H9 (cell line): ENCODE measurements at regions not wholly inside any gene's neighbourhood (a gene's known extent, or its start where the extent isn't known, plus 50 kb on each side); places are given as distances from the start of the nearest gene placed in this dataset.

Experiments
- DNase-seq: peaks from one replicate; pipeline ENCODE4 v3.0.0-alpha.2; 2017
- H2AFZ ChIP-seq: one replicate; pipeline ENCODE4 v1.6.1; 2013; ENCODE audit warnings: mild to moderate bottlenecking, low read length, control low read depth, moderate library complexity
- H2AK5ac ChIP-seq: 2 replicates; pipeline ENCODE4 v1.6.1; 2013; ENCODE audit warnings: low read length, control low read depth, mixed read lengths; ENCODE audit not compliant: insufficient read length
- H2BK120ac ChIP-seq: one replicate; pipeline ENCODE4 v1.6.1; 2013; ENCODE audit warnings: low read depth, mild to moderate bottlenecking, low read length, control low read depth, inconsistent platforms; ENCODE audit not compliant: poor library complexity, severe bottlenecking
- H2BK12ac ChIP-seq: 2 replicates; pipeline ENCODE4 v1.6.1; 2013; ENCODE audit warnings: low read length, control low read depth, mixed read lengths, low read depth; ENCODE audit not compliant: insufficient read length
- H2BK15ac ChIP-seq: 2 replicates; pipeline ENCODE4 v1.6.1; 2013; ENCODE audit warnings: low read depth, low read length, control low read depth
- H2BK20ac ChIP-seq: one replicate; pipeline ENCODE4 v1.6.1; 2013; ENCODE audit warnings: low read depth, mild to moderate bottlenecking, low read length, control low read depth, inconsistent platforms; ENCODE audit not compliant: poor library complexity, severe bottlenecking
- H2BK5ac ChIP-seq: 2 replicates; pipeline ENCODE4 v1.6.1; 2013; ENCODE audit warnings: low read length, control low read depth, mixed read lengths; ENCODE audit not compliant: insufficient read length
- H3K14ac ChIP-seq: 2 replicates; pipeline ENCODE4 v1.6.1; 2013; ENCODE audit warnings: low read length, control low read depth; ENCODE audit not compliant: insufficient read depth
- H3K18ac ChIP-seq: 2 replicates; pipeline ENCODE4 v1.6.1; 2013; ENCODE audit warnings: low read depth, mild to moderate bottlenecking, mixed read lengths, low read length, control low read depth; ENCODE audit not compliant: insufficient read length
- H3K23ac ChIP-seq: 2 replicates; pipeline ENCODE4 v1.6.1; 2013; ENCODE audit warnings: low read length, control low read depth, mixed read lengths, low read depth; ENCODE audit not compliant: insufficient read length
- H3K23me2 ChIP-seq: 2 replicates; pipeline ENCODE4 v1.6.1; 2013; ENCODE audit warnings: low read depth, mild to moderate bottlenecking, mixed read lengths, low read length, control low read depth; ENCODE audit not compliant: insufficient read length, poor library complexity, severe bottlenecking
- H3K27ac ChIP-seq: 2 replicates; pipeline ENCODE4 v1.5.1; 2013; ENCODE audit warnings: low read length, control low read depth, mixed read lengths, low read depth; ENCODE audit not compliant: insufficient read length
- H3K27me3 ChIP-seq: 2 replicates; pipeline ENCODE4 v1.6.1; 2013; ENCODE audit warnings: low read length, control low read depth, inconsistent platforms; ENCODE audit not compliant: insufficient read depth
- H3K4ac ChIP-seq: 2 replicates; pipeline ENCODE4 v1.6.1; 2013; ENCODE audit warnings: low read depth, mild to moderate bottlenecking, control low read depth, inconsistent platforms, low read length, moderate library complexity
- H3K4me1 ChIP-seq: 2 replicates; pipeline ENCODE4 v1.6.1; 2013; ENCODE audit warnings: low read length, control low read depth, inconsistent platforms; ENCODE audit not compliant: insufficient read depth
- H3K4me2 ChIP-seq: 2 replicates; pipeline ENCODE4 v1.6.1; 2013; ENCODE audit warnings: low read length, control low read depth, mixed read lengths; ENCODE audit not compliant: insufficient read length, insufficient read depth
- H3K56ac ChIP-seq: 2 replicates; pipeline ENCODE4 v1.6.1; 2013; ENCODE audit warnings: low read depth, mild to moderate bottlenecking, mixed read lengths, low read length, control low read depth; ENCODE audit not compliant: insufficient read length
- H3K79me1 ChIP-seq: 2 replicates; pipeline ENCODE4 v1.6.1; 2013; ENCODE audit warnings: low read depth, mild to moderate bottlenecking, moderate library complexity, low read length, control low read depth, inconsistent platforms; ENCODE audit not compliant: insufficient read depth, poor library complexity, severe bottlenecking
- H3K79me2 ChIP-seq: 2 replicates; pipeline ENCODE4 v1.6.1; 2013; ENCODE audit warnings: low read length, control low read depth, inconsistent platforms; ENCODE audit not compliant: insufficient read depth
- H3K9ac ChIP-seq: 2 replicates; pipeline ENCODE4 v1.6.1; 2013; ENCODE audit warnings: low read length, control low read depth, mixed read lengths; ENCODE audit not compliant: insufficient read length; ENCODE audit errors: extremely low read depth
- H3K9me3 ChIP-seq: one replicate; pipeline ENCODE4 v1.6.1; 2013; ENCODE audit warnings: low read depth, low read length, inconsistent platforms; ENCODE audit not compliant: control insufficient read depth
- H3T11ph ChIP-seq: one replicate; pipeline ENCODE4 v1.6.1; 2013; ENCODE audit warnings: mild to moderate bottlenecking, low read length, control low read depth, inconsistent platforms
- H4K20me1 ChIP-seq: one replicate; pipeline ENCODE4 v1.6.1; 2013; ENCODE audit not compliant: control insufficient read depth, insufficient read length, insufficient read depth
- H4K5ac ChIP-seq: 2 replicates; pipeline ENCODE4 v1.6.1; 2013; ENCODE audit warnings: low read depth, mild to moderate bottlenecking, mixed read lengths, low read length, control low read depth; ENCODE audit not compliant: insufficient read length
- H4K8ac ChIP-seq: replicated peaks from 2 replicates; pipeline ENCODE4 v1.6.1; 2013; ENCODE audit warnings: low read length, control low read depth, mixed read lengths, low read depth; ENCODE audit not compliant: insufficient read length
- H4K91ac ChIP-seq: 2 replicates; pipeline ENCODE4 v1.6.1; 2013; ENCODE audit warnings: low read depth, mild to moderate bottlenecking, moderate library complexity, mixed read lengths, low read length, control low read depth; ENCODE audit not compliant: insufficient read length
- H3K27ac Mint-ChIP-seq, 3 experiments: 2 replicates in 2 of 3; 3 replicates in 1 of 3; pipeline ENCODE4 v1.8.0; 2020 to 2021; ENCODE audit warnings: mixed read lengths in 3 of 3, mild to moderate bottlenecking in 1 of 3, moderate library complexity in 1 of 3
- H3K27me3 Mint-ChIP-seq: 2 replicates; pipeline ENCODE4 v1.8.0; 2021; ENCODE audit warnings: low read depth, mild to moderate bottlenecking, moderate library complexity, mixed read lengths
- H3K36me3 Mint-ChIP-seq, 3 experiments: 2 replicates in 2 of 3; 3 replicates in 1 of 3; pipeline ENCODE4 v1.8.0; 2020 to 2021; ENCODE audit warnings: low read depth in 3 of 3, mixed read lengths in 3 of 3; ENCODE audit not compliant: insufficient read depth in 1 of 3
- H3K4me1 Mint-ChIP-seq, 2 experiments: 2 replicates each; pipeline ENCODE4 v1.8.0; 2020; ENCODE audit warnings: mixed read lengths in 2 of 2
- H3K4me3 Mint-ChIP-seq, 2 experiments: 2 replicates in 1 of 2; 3 replicates in 1 of 2; pipeline ENCODE4 v1.8.0; 2020 to 2021; ENCODE audit warnings: mild to moderate bottlenecking in 2 of 2, mixed read lengths in 2 of 2, moderate library complexity in 1 of 2
- H3K9me3 Mint-ChIP-seq, 2 experiments: 2 replicates in 1 of 2; 3 replicates in 1 of 2; pipeline ENCODE4 v1.8.0; 2020; ENCODE audit warnings: mild to moderate bottlenecking in 2 of 2, mixed read lengths in 2 of 2, moderate library complexity in 1 of 2
- WGBS: extraction: QIAGEN DNeasy Blood & Tissue Kit; methylation state at CpG from one replicate; pipeline ENCODE4 v1.1.7; 2013; ENCODE audit warnings: missing lambda C conversion rate, low lambda C conversion rate, mixed read lengths; ENCODE audit not compliant: insufficient read length; ENCODE audit errors: extremely low coverage; 5-methylcytosine and 5-hydroxymethylcytosine counted together
- TF ChIP-seq, protein P1 (sequence below): fragments of 200-600 bp; sonication (generic); conservative IDR thresholded peaks from 3 replicates; pipeline ENCODE4 v1.8.0; 2021; ENCODE audit warnings: antibody characterized with exemption, mild to moderate bottlenecking

DNA sequence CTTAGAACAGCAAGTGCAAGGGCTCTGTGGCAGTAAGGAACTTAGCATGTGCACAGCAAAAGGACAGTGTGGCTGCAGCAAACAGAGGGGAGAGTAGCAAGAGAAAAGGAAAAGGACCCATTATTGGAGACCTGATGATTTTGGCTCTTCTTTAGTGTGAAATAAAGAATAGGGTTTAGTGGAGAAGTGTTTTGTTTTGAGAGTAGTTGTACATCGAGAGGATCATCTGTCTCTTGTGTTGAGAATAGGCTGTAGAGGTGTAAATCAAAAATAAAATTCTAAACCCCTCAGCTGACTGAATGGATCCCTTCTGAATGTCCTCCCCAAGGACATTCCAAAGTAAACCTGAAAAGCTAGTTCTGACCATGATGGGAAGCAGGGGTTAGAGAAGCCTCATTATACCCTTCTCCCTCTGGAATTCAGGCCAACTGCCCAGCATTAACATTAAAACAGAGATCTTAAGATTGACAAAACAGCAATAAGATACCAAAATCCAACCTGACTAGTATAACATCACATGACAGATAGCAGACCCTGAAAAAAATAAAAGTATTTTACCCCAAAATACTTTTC lies 73.6 kb upstream of the OBI1 start:
- Histone ChIP-seq H4K91ac (no peak overlapping the region), H2BK120ac (no peak overlapping the region), H3K4ac (no peak overlapping the region), H3K23me2 (no peaks in the 10 kb centered on the region), H3K18ac (no peak overlapping the region), H3K79me1 (no peaks in the 10 kb centered on the region), H3K9me3 (no peaks in the 10 kb centered on the region), H2BK12ac (no peak overlapping the region), H3K56ac (no peak overlapping the region), H3K9ac (no peak overlapping the region), H4K5ac (no peak overlapping the region), H3K4me2 (no peak overlapping the region), H3K79me2 (no peaks in the 10 kb centered on the region), H3K27ac (no peak overlapping the region), H3K14ac (no peak overlapping the region; the same call in 1 of the 2 replicates), H2BK20ac (no peak overlapping the region), H4K20me1 (no peaks in the 10 kb centered on the region), H3T11ph (no peak overlapping the region), H4K8ac (no peak overlapping the region), H3K23ac (no peak overlapping the region), H2BK5ac (no peak overlapping the region), H2AK5ac (no peak overlapping the region), H2AFZ (no peak overlapping the region), H3K27me3 (no peaks in the 10 kb centered on the region), H2BK15ac (no peak overlapping the region), H3K4me1 (peaks cover 2% of the 10 kb centered on the region; the same call in 1 of the 2 replicates)
- WGBS = 100% methylated on average over 1 of the region's 1 CpG
- Mint-ChIP-seq H3K9me3 (no peaks in the 10 kb centered on the region), H3K36me3 (peaks cover 0 to 2% (median 0%) of the 10 kb centered on the region in 3 experiments; a peak in 1 of 7 replicates), H3K4me3 (no peak overlapping the region), H3K27ac (peak overlapping the region in 2 of 3 experiments; percentile 15 to 40; a peak in 3 of 7 replicates), H3K27me3 (no peaks in the 10 kb centered on the region; the same call in 1 of the 2 replicates), H3K4me1 (peaks cover 15 to 17% of the 10 kb centered on the region in 2 experiments)
- DNase-seq = no peak
- TF ChIP-seq, protein P1, sequence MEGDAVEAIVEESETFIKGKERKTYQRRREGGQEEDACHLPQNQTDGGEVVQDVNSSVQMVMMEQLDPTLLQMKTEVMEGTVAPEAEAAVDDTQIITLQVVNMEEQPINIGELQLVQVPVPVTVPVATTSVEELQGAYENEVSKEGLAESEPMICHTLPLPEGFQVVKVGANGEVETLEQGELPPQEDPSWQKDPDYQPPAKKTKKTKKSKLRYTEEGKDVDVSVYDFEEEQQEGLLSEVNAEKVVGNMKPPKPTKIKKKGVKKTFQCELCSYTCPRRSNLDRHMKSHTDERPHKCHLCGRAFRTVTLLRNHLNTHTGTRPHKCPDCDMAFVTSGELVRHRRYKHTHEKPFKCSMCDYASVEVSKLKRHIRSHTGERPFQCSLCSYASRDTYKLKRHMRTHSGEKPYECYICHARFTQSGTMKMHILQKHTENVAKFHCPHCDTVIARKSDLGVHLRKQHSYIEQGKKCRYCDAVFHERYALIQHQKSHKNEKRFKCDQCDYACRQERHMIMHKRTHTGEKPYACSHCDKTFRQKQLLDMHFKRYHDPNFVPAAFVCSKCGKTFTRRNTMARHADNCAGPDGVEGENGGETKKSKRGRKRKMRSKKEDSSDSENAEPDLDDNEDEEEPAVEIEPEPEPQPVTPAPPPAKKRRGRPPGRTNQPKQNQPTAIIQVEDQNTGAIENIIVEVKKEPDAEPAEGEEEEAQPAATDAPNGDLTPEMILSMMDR = no peak
